Endothelial cell of umbilical vein (primary cell): ENCODE measurements at regions not wholly inside any gene's neighbourhood (a gene's known extent, or its start where the extent isn't known, plus 50 kb on each side); places are given as distances from the start of the nearest gene placed in this dataset.

Experiments used
- BruUV-seq: library from RNA; stranded (reverse); fragments of 400-500 nt; replicated peaks from 2 replicates; lab custom pipeline; 2021; lab: Mats Ljungman, UMichigan
- CTCF ChIA-PET: fragments of 300-600, 350-600 bp; sonication (Branson Sonifier 250); formaldehyde crosslinking; loops from one replicate; lab custom pipeline; 2021; ENCODE audit warnings: antibody characterized with exemption, inconsistent platforms; lab: Charles Lee
- POLR2A ChIA-PET: fragments of 300-600, 350-600 bp; sonication (Branson Sonifier 250); formaldehyde crosslinking; loops from one replicate; lab custom pipeline; 2021; ENCODE audit warnings: antibody characterized with exemption, inconsistent platforms; lab: Charles Lee
- DNase-seq: peaks from one replicate; pipeline ENCODE4 v3.0.0-alpha.2; 2011; ENCODE audit warnings: low read depth, low spot score
- FAIRE-seq: peaks from 2 replicates; lab custom pipeline; 2011; peaks lifted over from hg19 to GRCh38; lab: Jason Lieb, UNC
- H2AFZ ChIP-seq: 2 replicates; pipeline ENCODE4 v1.6.0; 2012; ENCODE audit warnings: low read depth, low read length, control low read depth, inconsistent platforms
- H3K27ac ChIP-seq: 2 replicates; pipeline ENCODE4 v1.5.1; 2011; ENCODE audit warnings: low read depth, mild to moderate bottlenecking, control low read depth, low read length, moderate library complexity; ENCODE audit not compliant: insufficient read depth
- H3K27me3 ChIP-seq, 2 experiments: 2 replicates each; pipeline versions ENCODE4 v1.6.0 to v1.6.1; 2011; ENCODE audit warnings: low read length in 2 of 2, mixed read lengths in 1 of 2; ENCODE audit not compliant: control insufficient read depth in 2 of 2, insufficient read depth in 2 of 2
- H3K36me3 ChIP-seq, 2 experiments: 2 replicates in 1 of 2; 3 replicates in 1 of 2; pipeline ENCODE4 v1.5.1; 2011; ENCODE audit warnings: low read length in 2 of 2, mild to moderate bottlenecking in 1 of 2, moderate library complexity in 1 of 2; ENCODE audit not compliant: control insufficient read depth in 2 of 2, insufficient read depth in 2 of 2; ENCODE audit errors: extremely low read depth in 1 of 2
- H3K4me1 ChIP-seq: 3 replicates; pipeline ENCODE4 v1.5.1; 2011; ENCODE audit warnings: mild to moderate bottlenecking, low read length; ENCODE audit not compliant: control insufficient read depth, insufficient read depth; ENCODE audit errors: extremely low read depth
- H3K4me2 ChIP-seq: 2 replicates; pipeline ENCODE4 v1.6.1; 2011; ENCODE audit warnings: low read length, control low read depth, mixed read lengths; ENCODE audit not compliant: insufficient read depth
- H3K4me3 ChIP-seq, 3 experiments: fragments of 200-600 bp in 1 of 3; sonication (generic), shearing (Covaris generic) in 1 of 3; replicated peaks in 1 of 3; 2 replicates each; pipeline ENCODE4 v1.5.1; 2011 to 2016; ENCODE audit warnings: control low read depth in 3 of 3, low read length in 3 of 3, mild to moderate bottlenecking in 2 of 3, inconsistent platforms in 1 of 3, low read depth in 1 of 3, moderate library complexity in 1 of 3; ENCODE audit not compliant: insufficient read depth in 1 of 3
- H3K79me2 ChIP-seq: 2 replicates; pipeline ENCODE4 v1.6.0; 2012; ENCODE audit warnings: low read length, inconsistent platforms; ENCODE audit not compliant: control insufficient read depth, insufficient read depth
- H3K9ac ChIP-seq: replicated peaks from 2 replicates; pipeline ENCODE3; 2011; ENCODE audit warnings: low read length, control low read depth; ENCODE audit not compliant: insufficient read depth; ENCODE audit errors: extremely low read depth
- H3K9me1 ChIP-seq: replicated peaks from 3 replicates; pipeline ENCODE4 v1.6.0; 2011; ENCODE audit warnings: mild to moderate bottlenecking, low read length; ENCODE audit not compliant: control insufficient read depth, insufficient read depth; ENCODE audit errors: extremely low read depth
- H3K9me3 ChIP-seq: replicated peaks from 2 replicates; pipeline ENCODE4 v1.5.1; 2012; ENCODE audit warnings: low read length, inconsistent platforms; ENCODE audit not compliant: control insufficient read depth, insufficient read depth
- H4K20me1 ChIP-seq: replicated peaks from 2 replicates; pipeline ENCODE3; 2011; ENCODE audit warnings: mild to moderate bottlenecking, low read length; ENCODE audit not compliant: control insufficient read depth, insufficient read depth; ENCODE audit errors: extremely low read depth
- EZH2 ChIP-seq: IDR thresholded peaks from 2 replicates; pipeline ENCODE4 v1.6.1; 2012; ENCODE audit warnings: borderline replicate concordance, low read depth, mild to moderate bottlenecking, moderate library complexity, low read length, inconsistent platforms; ENCODE audit not compliant: severe bottlenecking
- FOS ChIP-seq: IDR thresholded peaks from 2 replicates; pipeline ENCODE4 v1.6.1; 2011; ENCODE audit warnings: mild to moderate bottlenecking, low read length, moderate library complexity, borderline replicate concordance; ENCODE audit not compliant: insufficient read depth
- GATA2 ChIP-seq: IDR thresholded peaks from 2 replicates; pipeline ENCODE4 v1.7.0; 2011; ENCODE audit warnings: low read depth, mild to moderate bottlenecking, moderate library complexity, mixed read lengths, low read length; ENCODE audit not compliant: insufficient read length, insufficient read depth
- JUN ChIP-seq: IDR thresholded peaks from 2 replicates; pipeline ENCODE4 v1.6.1; 2011; ENCODE audit warnings: borderline replicate concordance, low read depth; ENCODE audit not compliant: insufficient read length, insufficient read depth
- MYC ChIP-seq: IDR thresholded peaks from one replicate; pipeline ENCODE4 v1.6.1; 2011; ENCODE audit warnings: mild to moderate bottlenecking, low read depth, low read length
- POLR2A ChIP-seq: IDR thresholded peaks from 2 replicates; pipeline ENCODE4 v1.6.1; 2012; ENCODE audit warnings: low read depth, mild to moderate bottlenecking, control low read depth, low read length
- POLR2AphosphoS5 ChIP-seq: IDR thresholded peaks from 2 replicates; pipeline ENCODE4 v1.6.1; 2012; ENCODE audit warnings: low read depth, mild to moderate bottlenecking, control low read depth, low read length, moderate library complexity; ENCODE audit not compliant: insufficient read depth
- dilution Hi-C: fragments of 300-500 bp; cut with MboI; formaldehyde crosslinking; loops from one replicate; pipeline ENCODE4 v1.15.0; 2019; ENCODE audit warnings: low sequenced_read_pairs; ENCODE audit not compliant: extremely low pct_ligation_motif_present
- intact Hi-C: fragments of 100-400 bp; cut with micrococcal nuclease; formaldehyde crosslinking; loops from one replicate; pipeline ENCODE4 v1.10.0; 2022
- TF ChIP-seq, protein P1 (sequence below), 2 donors: IDR thresholded peaks; 1 replicate in 1 of 2; 2 replicates in 1 of 2; pipeline ENCODE4 v1.5.1; 2011; ENCODE audit warnings: low read length in 2 of 2, mild to moderate bottlenecking in 2 of 2, moderate library complexity in 2 of 2, control low read depth in 1 of 2, inconsistent platforms in 1 of 2, low read depth in 1 of 2; ENCODE audit not compliant: insufficient read depth in 1 of 2; ENCODE audit errors: extremely low read depth in 1 of 2
- TF ChIP-seq, protein P2 (sequence below): IDR thresholded peaks from 2 replicates; pipeline ENCODE4 v1.6.1; 2011; ENCODE audit not compliant: insufficient read depth, insufficient read length

DNA sequence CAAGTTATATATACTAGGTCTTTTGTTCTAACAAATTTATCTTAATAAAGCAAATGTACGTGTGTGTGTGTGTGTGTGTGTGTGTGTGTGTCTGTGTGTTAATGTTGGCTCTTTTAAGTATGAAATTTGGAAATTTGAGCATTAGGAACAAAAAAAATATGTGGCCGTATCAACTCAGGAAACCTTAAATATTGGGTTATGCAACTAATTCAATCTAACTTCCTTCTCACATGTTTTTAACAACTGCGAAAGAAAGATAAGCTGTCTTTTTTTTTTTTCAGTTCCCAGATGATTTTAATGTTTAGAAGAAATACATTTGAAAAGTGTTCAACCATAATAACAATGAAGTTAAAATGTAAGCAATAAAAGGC, 616.4 kb upstream of the ARID1B start:
- no peak overlapping the region for H3K9ac ChIP-seq
- H2AFZ ChIP-seq = no peak overlapping the region
- peak; percentile 85 for DNase-seq
- no peak overlapping the region for H3K27ac ChIP-seq
- ChIA-PET POLR2A (no interaction called here), CTCF (no interaction called here)
- FAIRE-seq = peak; percentile 59
- dilution Hi-C loops = no loop called here
- no peaks in the 10 kb centered on the region for H3K9me3 ChIP-seq
- TF ChIP-seq MYC = no peak
- no peak for TF ChIP-seq POLR2AphosphoS5
- TF ChIP-seq, protein P1, sequence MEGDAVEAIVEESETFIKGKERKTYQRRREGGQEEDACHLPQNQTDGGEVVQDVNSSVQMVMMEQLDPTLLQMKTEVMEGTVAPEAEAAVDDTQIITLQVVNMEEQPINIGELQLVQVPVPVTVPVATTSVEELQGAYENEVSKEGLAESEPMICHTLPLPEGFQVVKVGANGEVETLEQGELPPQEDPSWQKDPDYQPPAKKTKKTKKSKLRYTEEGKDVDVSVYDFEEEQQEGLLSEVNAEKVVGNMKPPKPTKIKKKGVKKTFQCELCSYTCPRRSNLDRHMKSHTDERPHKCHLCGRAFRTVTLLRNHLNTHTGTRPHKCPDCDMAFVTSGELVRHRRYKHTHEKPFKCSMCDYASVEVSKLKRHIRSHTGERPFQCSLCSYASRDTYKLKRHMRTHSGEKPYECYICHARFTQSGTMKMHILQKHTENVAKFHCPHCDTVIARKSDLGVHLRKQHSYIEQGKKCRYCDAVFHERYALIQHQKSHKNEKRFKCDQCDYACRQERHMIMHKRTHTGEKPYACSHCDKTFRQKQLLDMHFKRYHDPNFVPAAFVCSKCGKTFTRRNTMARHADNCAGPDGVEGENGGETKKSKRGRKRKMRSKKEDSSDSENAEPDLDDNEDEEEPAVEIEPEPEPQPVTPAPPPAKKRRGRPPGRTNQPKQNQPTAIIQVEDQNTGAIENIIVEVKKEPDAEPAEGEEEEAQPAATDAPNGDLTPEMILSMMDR (IDR thresholded peaks at IDR 0.05; ENCODE audit: extremely low read depth in 1 of 2, insufficient read depth in 1 of 2, low read depth in 1 of 2, low read length in 2 of 2) = no peak
- no peak for TF ChIP-seq JUN
- TF ChIP-seq, protein P2, sequence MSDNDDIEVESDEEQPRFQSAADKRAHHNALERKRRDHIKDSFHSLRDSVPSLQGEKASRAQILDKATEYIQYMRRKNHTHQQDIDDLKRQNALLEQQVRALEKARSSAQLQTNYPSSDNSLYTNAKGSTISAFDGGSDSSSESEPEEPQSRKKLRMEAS = no peak
- TF ChIP-seq EZH2 = no peak
- no peak for TF ChIP-seq POLR2A
- TF ChIP-seq GATA2 = no peak
- TF ChIP-seq FOS = no peak
- H3K9me1 ChIP-seq = no peaks in the 10 kb centered on the region
- H3K4me3 ChIP-seq = no peak overlapping the region
- no peaks in the 10 kb centered on the region for H3K4me1 ChIP-seq
- H4K20me1 ChIP-seq = no peaks in the 10 kb centered on the region
- H3K79me2 ChIP-seq = no peaks in the 10 kb centered on the region
- no peak overlapping the region for H3K4me2 ChIP-seq
- H3K36me3 ChIP-seq = no peaks in the 10 kb centered on the region
- intact Hi-C loops = loop anchor here (10.0 kb wide), 3 partner anchors 524 to 846 kb away; partner anchors contain the start of gene TFB1M
- no TSS peak for BruUV-seq
- no peaks in the 10 kb centered on the region for H3K27me3 ChIP-seq
